Spleen (tissue), 7 donors: ENCODE measurements at regions not wholly inside any gene's neighbourhood (a gene's known extent, or its start where the extent isn't known, plus 50 kb on each side); places are given as distances from the start of the nearest gene placed in this dataset.

ENCODE experiments used
- POLR2AphosphoS5 ChIP-seq, 3 donors: sonication (generic); formaldehyde crosslinking; IDR thresholded peaks; one replicate each; pipeline ENCODE4 v1.5.1; 2017; ENCODE audit warnings: antibody characterized with exemption in 3 of 3
- TF ChIP-seq, protein P1 (sequence below), 11 experiments: fragments of 200-600 bp in 7 of 11; fragments of 450-650 bp in 4 of 11; sonication (generic) in 4 of 11; IDR thresholded peaks in 8 of 11; conservative IDR thresholded peaks in 3 of 11; 1 replicate in 7 of 11; 2 replicates in 4 of 11; pipeline versions ENCODE4 v1.4.0 to v1.8.0; 2016 to 2021; ENCODE audit warnings: antibody characterized with exemption in 11 of 11, inconsistent platforms in 4 of 11, mild to moderate bottlenecking in 1 of 11
- donor health status: DM: no; HTN: no; CAD: no; lungs with moderate emphysema.
- donor health status: DM: no; HTN: no; CAD: no.
- donor health status: DM: no; HTN: no; CAD: no.

GRCh38 chr12:66931091-66931490 lies 252.2 kb upstream of the GRIP1 start:
- TF ChIP-seq, protein P1, sequence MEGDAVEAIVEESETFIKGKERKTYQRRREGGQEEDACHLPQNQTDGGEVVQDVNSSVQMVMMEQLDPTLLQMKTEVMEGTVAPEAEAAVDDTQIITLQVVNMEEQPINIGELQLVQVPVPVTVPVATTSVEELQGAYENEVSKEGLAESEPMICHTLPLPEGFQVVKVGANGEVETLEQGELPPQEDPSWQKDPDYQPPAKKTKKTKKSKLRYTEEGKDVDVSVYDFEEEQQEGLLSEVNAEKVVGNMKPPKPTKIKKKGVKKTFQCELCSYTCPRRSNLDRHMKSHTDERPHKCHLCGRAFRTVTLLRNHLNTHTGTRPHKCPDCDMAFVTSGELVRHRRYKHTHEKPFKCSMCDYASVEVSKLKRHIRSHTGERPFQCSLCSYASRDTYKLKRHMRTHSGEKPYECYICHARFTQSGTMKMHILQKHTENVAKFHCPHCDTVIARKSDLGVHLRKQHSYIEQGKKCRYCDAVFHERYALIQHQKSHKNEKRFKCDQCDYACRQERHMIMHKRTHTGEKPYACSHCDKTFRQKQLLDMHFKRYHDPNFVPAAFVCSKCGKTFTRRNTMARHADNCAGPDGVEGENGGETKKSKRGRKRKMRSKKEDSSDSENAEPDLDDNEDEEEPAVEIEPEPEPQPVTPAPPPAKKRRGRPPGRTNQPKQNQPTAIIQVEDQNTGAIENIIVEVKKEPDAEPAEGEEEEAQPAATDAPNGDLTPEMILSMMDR (IDR thresholded peaks at IDR 0.05 in 8 of 11, conservative IDR thresholded peaks at IDR 0.05 in 3 of 11), result no peak
- no peak for TF ChIP-seq POLR2AphosphoS5 (IDR thresholded peaks at IDR 0.05)
